ENCODE measurements at regions not wholly inside any gene's neighbourhood (a gene's known extent, or its start where the extent isn't known, plus 50 kb on each side); places are given as distances from the start of the nearest gene placed in this dataset.
A peak's percentile ranks its signal among the peaks of the same experiment; 100 is the strongest.

DNA sequence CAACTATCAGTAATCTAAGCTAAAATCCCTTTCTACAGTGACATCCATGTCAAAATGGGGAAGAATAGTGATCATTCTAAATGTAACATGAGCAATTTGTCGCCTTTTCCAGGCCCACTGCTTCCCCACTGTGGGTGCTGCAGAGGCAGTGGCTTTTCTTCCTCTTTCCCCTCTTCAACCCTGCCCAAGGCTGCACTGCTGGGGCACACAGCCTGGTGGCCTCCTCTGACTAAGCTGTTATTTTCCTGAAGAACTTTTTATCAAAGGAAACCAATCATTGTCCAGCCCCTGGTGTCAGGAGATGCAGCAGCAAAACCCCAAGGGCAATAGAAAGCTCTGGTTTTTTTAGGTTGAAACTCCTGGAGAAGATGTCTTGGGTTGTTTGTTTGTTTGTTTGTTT is 117.6 kb upstream of the KLF7 start:
- Histone ChIP-seq H3K4me3 (ENCODE audit: insufficient read depth, low read length) (no peak overlapping the region), H3K36me3 (ENCODE audit: insufficient read depth, low read length) (no peaks in the 10 kb centered on the region), H3K9me3 (ENCODE audit: low read depth, low read length) (no peaks in the 10 kb centered on the region), H2AFZ (ENCODE audit: low read length) (peak overlapping the region; percentile 55), H3K27me3 (ENCODE audit: insufficient read depth, low read length) (no peaks in the 10 kb centered on the region), H4K20me1 (ENCODE audit: insufficient read depth, low read length) (no peaks in the 10 kb centered on the region), H3K4me2 (ENCODE audit: insufficient read depth, low read length) (peak overlapping the region; percentile 6), H3K79me2 (ENCODE audit: insufficient read depth, low read length) (no peaks in the 10 kb centered on the region), H3K4me1 (ENCODE audit: insufficient read depth, low read length) (peaks cover 7% of the 10 kb centered on the region), H3K27ac (ENCODE audit: low read depth, low read length) (no peak overlapping the region)
- no peak for DNase-seq (ENCODE audit: insufficient read length, low spot score, missing footprints)
- TF ChIP-seq, protein P1, sequence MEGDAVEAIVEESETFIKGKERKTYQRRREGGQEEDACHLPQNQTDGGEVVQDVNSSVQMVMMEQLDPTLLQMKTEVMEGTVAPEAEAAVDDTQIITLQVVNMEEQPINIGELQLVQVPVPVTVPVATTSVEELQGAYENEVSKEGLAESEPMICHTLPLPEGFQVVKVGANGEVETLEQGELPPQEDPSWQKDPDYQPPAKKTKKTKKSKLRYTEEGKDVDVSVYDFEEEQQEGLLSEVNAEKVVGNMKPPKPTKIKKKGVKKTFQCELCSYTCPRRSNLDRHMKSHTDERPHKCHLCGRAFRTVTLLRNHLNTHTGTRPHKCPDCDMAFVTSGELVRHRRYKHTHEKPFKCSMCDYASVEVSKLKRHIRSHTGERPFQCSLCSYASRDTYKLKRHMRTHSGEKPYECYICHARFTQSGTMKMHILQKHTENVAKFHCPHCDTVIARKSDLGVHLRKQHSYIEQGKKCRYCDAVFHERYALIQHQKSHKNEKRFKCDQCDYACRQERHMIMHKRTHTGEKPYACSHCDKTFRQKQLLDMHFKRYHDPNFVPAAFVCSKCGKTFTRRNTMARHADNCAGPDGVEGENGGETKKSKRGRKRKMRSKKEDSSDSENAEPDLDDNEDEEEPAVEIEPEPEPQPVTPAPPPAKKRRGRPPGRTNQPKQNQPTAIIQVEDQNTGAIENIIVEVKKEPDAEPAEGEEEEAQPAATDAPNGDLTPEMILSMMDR (IDR thresholded peaks at IDR 0.05; ENCODE audit: extremely low read depth, low read depth, low read length) = peak; percentile 27

DNA sequence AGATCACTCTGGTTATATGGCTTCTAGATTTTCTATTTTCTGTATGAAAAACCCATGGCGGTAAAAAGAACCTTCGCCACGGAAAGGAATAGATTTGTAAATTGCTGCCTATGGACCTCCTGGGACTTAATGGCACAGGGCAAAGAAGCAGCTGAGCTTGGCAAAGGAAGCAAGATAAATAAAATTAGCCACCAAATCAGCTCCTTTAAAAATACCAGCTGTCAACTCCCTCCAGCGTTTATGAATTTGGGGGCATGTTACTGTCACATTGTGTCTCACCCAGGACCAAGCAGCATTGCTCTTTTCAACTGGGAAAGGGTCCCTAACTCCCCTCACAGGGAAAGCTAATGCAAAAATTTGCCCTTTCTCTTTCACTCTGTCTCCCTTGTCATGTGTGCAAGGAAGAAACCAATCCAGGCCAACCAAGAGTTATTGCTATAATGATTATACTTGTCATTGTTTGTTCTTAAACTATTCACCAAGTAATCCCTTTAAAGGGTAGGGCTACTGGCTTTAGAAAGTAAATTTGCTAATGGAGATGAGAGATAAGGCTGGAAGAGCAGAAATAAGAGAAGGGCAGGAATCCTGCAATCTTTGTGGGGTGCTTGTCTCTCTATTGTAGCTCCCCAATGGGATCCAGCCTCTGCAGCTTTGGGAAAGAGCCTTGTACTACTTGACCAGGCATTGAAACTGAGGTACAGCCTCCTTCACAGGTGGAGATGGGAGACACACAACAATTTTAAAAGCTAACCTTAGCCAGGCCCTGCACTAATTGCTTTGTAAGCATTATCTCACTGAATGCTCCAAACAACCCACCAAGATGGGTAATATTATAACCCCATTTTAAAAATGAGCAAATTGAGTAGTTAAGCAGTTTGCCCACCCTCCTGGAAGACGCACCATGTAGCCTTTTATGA is 119.1 kb upstream of the KLF7 start:
- Histone ChIP-seq H3K36me3 (ENCODE audit: insufficient read depth, low read length) (no peaks in the 10 kb centered on the region), H3K79me2 (ENCODE audit: insufficient read depth, low read length) (no peaks in the 10 kb centered on the region), H4K20me1 (ENCODE audit: insufficient read depth, low read length) (no peaks in the 10 kb centered on the region), H3K9me3 (ENCODE audit: low read depth, low read length) (no peaks in the 10 kb centered on the region), H3K4me2 (ENCODE audit: insufficient read depth, low read length) (no peak overlapping the region), H3K27ac (ENCODE audit: low read depth, low read length) (no peak overlapping the region), H2AFZ (ENCODE audit: low read length) (no peak overlapping the region), H3K27me3 (ENCODE audit: insufficient read depth, low read length) (no peaks in the 10 kb centered on the region), H3K4me1 (ENCODE audit: insufficient read depth, low read length) (peaks cover 7% of the 10 kb centered on the region), H3K4me3 (ENCODE audit: insufficient read depth, low read length) (no peak overlapping the region)
- TF ChIP-seq, protein P1 (IDR thresholded peaks at IDR 0.05; ENCODE audit: extremely low read depth, low read depth, low read length) = no peak
- no peak for DNase-seq (ENCODE audit: insufficient read length, low spot score, missing footprints)

DNA sequence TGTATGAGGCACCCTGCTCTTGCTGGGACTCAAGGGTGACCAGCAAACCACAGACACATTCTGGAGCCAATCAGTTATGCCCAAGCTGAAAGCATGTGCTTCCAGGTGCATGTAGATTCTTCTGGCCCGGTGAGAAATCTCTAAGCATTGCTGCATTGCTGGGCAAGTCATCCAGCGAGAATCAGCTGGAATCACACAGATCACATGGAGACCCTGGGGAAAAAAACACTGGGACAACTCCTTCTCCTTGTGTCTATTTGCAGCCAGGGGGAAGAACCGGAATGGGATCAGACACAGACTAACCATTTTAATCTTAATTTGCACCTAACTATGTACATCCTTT is 119.7 kb upstream of the KLF7 start:
- Histone ChIP-seq H3K27ac (ENCODE audit: low read depth, low read length) (no peak overlapping the region), H4K20me1 (ENCODE audit: insufficient read depth, low read length) (no peaks in the 10 kb centered on the region), H3K79me2 (ENCODE audit: insufficient read depth, low read length) (no peaks in the 10 kb centered on the region), H3K4me1 (ENCODE audit: insufficient read depth, low read length) (peaks cover 7% of the 10 kb centered on the region), H3K4me3 (ENCODE audit: insufficient read depth, low read length) (no peak overlapping the region), H3K27me3 (ENCODE audit: insufficient read depth, low read length) (no peaks in the 10 kb centered on the region), H3K4me2 (ENCODE audit: insufficient read depth, low read length) (no peak overlapping the region), H3K9me3 (ENCODE audit: low read depth, low read length) (no peaks in the 10 kb centered on the region), H3K36me3 (ENCODE audit: insufficient read depth, low read length) (no peaks in the 10 kb centered on the region), H2AFZ (ENCODE audit: low read length) (no peak overlapping the region)
- TF ChIP-seq, protein P1 (IDR thresholded peaks at IDR 0.05; ENCODE audit: extremely low read depth, low read depth, low read length) = no peak
- no peak for DNase-seq (ENCODE audit: insufficient read length, low spot score, missing footprints)

DNA sequence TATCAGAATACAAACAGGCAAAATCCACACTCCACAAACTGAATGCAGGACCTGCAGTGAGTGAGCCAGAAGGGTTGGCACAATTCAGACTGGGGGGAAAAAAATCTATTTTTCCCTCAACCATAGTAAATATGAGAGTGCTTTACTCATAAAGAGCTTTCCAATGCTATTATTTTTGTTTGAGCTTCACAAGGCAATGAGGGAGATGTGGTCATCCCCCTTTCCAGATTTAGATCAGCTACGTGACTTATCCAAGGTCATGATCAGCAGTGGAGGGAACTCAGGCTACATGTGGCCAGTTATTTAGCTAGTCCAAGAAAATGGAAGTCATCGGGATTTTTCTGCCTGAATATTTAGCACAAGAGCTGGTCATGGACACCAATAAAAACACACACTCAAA is 120.4 kb upstream of the KLF7 start:
- no peak overlapping the region for H3K4me3 ChIP-seq (ENCODE audit: insufficient read depth, low read length)
- H3K4me1 ChIP-seq (ENCODE audit: insufficient read depth, low read length) = peaks cover 7% of the 10 kb centered on the region
- no peak overlapping the region for H3K27ac ChIP-seq (ENCODE audit: low read depth, low read length)
- no peaks in the 10 kb centered on the region for H4K20me1 ChIP-seq (ENCODE audit: insufficient read depth, low read length)
- H3K4me2 ChIP-seq (ENCODE audit: insufficient read depth, low read length) = no peak overlapping the region
- no peak for DNase-seq (ENCODE audit: insufficient read length, low spot score, missing footprints)
- H3K27me3 ChIP-seq (ENCODE audit: insufficient read depth, low read length) = no peaks in the 10 kb centered on the region
- H3K79me2 ChIP-seq (ENCODE audit: insufficient read depth, low read length) = no peaks in the 10 kb centered on the region
- TF ChIP-seq, protein P1 (IDR thresholded peaks at IDR 0.05; ENCODE audit: extremely low read depth, low read depth, low read length) = no peak
- peak overlapping the region; percentile 10 for H2AFZ ChIP-seq (ENCODE audit: low read length)
- H3K9me3 ChIP-seq (ENCODE audit: low read depth, low read length) = no peaks in the 10 kb centered on the region
- no peaks in the 10 kb centered on the region for H3K36me3 ChIP-seq (ENCODE audit: insufficient read depth, low read length)

Data from osteoblast (primary cell).